Duodenal mucosa (tissue), 2 donors: ENCODE measurements at regions not wholly inside any gene's neighbourhood (a gene's known extent, or its start where the extent isn't known, plus 50 kb on each side); places are given as distances from the start of the nearest gene placed in this dataset.

ENCODE experiments used
- H3K27ac ChIP-seq: one replicate; pipeline ENCODE4 v1.7.0; 2013; ENCODE audit warnings: low read depth, low read length
- H3K27me3 ChIP-seq, 2 donors: one replicate each; pipeline ENCODE4 v1.7.0; 2013; ENCODE audit warnings: low read length in 2 of 2, control low read depth in 1 of 2; ENCODE audit not compliant: insufficient read depth in 2 of 2, control insufficient read depth in 1 of 2
- H3K36me3 ChIP-seq, 2 donors: one replicate each; pipeline ENCODE4 v1.7.0; 2013; ENCODE audit warnings: low read length in 2 of 2, control low read depth in 1 of 2; ENCODE audit not compliant: insufficient read depth in 2 of 2, control insufficient read depth in 1 of 2
- H3K4me1 ChIP-seq, 2 donors: one replicate each; pipeline ENCODE4 v1.7.0; 2013; ENCODE audit warnings: low read length in 2 of 2, control low read depth in 1 of 2; ENCODE audit not compliant: insufficient read depth in 2 of 2, control insufficient read depth in 1 of 2
- H3K4me3 ChIP-seq, 2 donors: one replicate each; pipeline ENCODE4 v1.7.0; 2013; ENCODE audit warnings: low read length in 2 of 2, low read depth in 1 of 2
- H3K9ac ChIP-seq, 2 donors: one replicate each; pipeline ENCODE4 v1.7.0; 2013; ENCODE audit warnings: low read length in 2 of 2, low read depth in 1 of 2
- H3K9me3 ChIP-seq, 2 donors: one replicate each; pipeline ENCODE4 v1.7.0; 2013; ENCODE audit warnings: low read length in 2 of 2, control low read depth in 1 of 2; ENCODE audit not compliant: control insufficient read depth in 1 of 2

DNA sequence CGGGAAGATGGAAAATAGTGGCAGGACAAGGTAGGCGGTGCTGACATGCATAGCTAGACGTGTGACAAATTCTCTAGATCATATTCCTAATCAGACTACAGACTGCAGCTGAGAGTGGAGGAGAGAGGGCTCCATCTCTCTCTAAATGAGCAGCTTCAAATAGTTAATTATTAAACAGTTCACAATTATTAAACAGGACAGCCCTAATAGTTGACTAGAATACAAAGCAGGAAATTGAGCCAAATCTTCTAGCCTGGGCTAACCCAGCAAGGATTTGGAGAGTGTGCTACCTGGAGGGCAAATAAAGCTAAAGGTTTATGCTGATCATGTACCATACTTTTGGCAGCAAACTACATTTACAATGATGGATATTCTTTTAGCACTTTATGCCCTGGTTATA is 54.4 kb upstream of the CWC22 start:
- H3K27ac ChIP-seq: no peak overlapping the region
- no peaks in the 10 kb centered on the region for H3K36me3 ChIP-seq
- H3K9me3 ChIP-seq: no peaks in the 10 kb centered on the region
- H3K4me3 ChIP-seq: no peak overlapping the region
- H3K9ac ChIP-seq: no peak overlapping the region
- no peaks in the 10 kb centered on the region for H3K27me3 ChIP-seq
- H3K4me1 ChIP-seq: no peaks in the 10 kb centered on the region

DNA sequence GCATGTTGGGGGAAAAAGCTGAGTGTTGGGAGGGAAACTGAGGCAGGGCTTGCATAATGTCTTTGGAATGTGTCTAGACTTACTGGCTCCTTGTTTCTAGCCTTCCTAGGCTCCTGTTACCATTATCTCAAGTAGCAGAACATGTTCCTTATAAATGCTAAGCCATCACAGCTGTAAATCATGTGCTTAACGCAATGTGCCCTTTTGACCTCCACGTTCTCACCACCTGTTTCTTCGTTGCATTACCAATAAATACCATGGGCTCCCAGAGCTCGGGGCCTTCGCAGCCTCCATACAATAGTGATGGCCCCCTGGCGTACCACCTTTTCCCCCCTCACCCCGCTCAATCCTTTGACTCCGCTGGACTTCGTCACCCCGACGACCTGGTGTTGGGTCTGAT is 54.0 kb upstream of the CWC22 start:
- no peaks in the 10 kb centered on the region for H3K36me3 ChIP-seq
- no peak overlapping the region for H3K9ac ChIP-seq
- H3K27ac ChIP-seq: no peak overlapping the region
- H3K4me1 ChIP-seq: no peaks in the 10 kb centered on the region
- no peaks in the 10 kb centered on the region for H3K9me3 ChIP-seq
- no peaks in the 10 kb centered on the region for H3K27me3 ChIP-seq
- H3K4me3 ChIP-seq: no peak overlapping the region

DNA sequence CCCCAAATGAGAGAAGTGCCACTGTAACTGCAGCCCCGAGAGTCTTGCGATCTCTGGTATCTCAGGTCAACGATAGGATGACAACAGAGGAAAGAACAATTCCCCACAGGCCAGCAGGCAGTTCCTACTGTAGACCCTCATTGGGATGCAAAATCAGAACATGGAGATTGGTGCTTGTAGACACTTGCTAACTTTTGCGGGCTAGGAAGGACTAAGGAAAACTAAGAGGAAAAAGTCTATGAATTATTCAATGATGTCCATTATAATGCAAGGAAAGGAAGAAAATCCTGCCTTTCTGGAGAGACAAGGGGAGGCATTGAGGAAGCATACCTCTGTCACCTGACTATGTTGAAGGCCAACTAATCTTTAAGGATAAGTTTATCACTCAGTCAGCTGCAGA is 51.9 kb upstream of the CWC22 start:
- no peaks in the 10 kb centered on the region for H3K4me1 ChIP-seq
- H3K4me3 ChIP-seq: no peak overlapping the region
- no peaks in the 10 kb centered on the region for H3K27me3 ChIP-seq
- no peaks in the 10 kb centered on the region for H3K36me3 ChIP-seq
- H3K9ac ChIP-seq: no peak overlapping the region
- no peaks in the 10 kb centered on the region for H3K9me3 ChIP-seq
- no peak overlapping the region for H3K27ac ChIP-seq

- Histone ChIP-seq H3K27me3 (no peaks in the 10 kb centered on the region), H3K9me3 (no peaks in the 10 kb centered on the region), H3K9ac (no peak overlapping the region), H3K36me3 (no peaks in the 10 kb centered on the region), H3K4me1 (no peaks in the 10 kb centered on the region), H3K27ac (no peak overlapping the region), H3K4me3 (no peak overlapping the region)
These were observed 50.8 kb upstream of the CWC22 start for GRCh38 chr2:180057706-180058412.
